ENCODE measurements at regions not wholly inside any gene's neighbourhood (a gene's known extent, or its start where the extent isn't known, plus 50 kb on each side); places are given as distances from the start of the nearest gene placed in this dataset.
A peak's percentile ranks its signal among the peaks of the same experiment; 100 is the strongest.

DNA sequence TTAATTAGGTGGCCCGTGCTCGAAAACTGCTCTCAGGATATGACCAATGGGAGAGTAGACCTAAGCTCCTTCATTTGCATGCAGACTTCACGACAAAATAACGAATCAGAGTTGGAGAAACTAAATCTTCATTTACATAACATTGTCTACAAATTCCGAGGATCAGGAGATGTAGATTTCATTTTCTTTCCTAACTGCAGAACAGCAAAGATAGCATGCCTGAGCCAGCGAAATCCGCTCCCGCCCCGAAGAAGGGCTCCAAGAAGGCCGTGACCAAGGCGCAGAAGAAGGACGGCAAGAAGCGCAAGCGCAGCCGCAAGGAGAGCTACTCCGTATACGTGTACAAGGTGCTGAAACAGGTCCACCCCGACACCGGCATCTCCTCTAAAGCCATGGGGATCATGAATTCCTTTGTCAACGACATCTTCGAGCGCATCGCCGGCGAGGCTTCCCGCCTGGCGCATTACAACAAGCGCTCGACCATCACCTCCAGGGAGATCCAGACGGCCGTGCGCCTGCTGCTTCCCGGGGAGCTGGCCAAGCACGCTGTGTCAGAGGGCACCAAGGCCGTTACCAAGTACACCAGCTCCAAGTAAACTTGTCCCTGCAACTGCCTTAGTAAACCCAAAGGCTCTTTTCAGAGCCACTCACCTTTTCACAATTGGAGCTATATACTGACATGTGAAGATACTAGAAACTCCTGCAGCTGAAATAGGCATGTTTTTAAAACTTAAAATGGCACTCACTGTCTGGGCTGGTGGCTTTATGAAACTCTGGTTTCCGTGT, 96.5 kb downstream of the HFE start:
- H3K4me3 Mint-ChIP-seq, result peak overlapping the region; percentile 87 to 96
- Histone ChIP-seq H3K27me3 (ENCODE audit: insufficient read depth, low read length) (no peaks in the 10 kb centered on the region), H3K79me1 (ENCODE audit: insufficient read depth, low read depth, low read length, poor library complexity, severe bottlenecking) (no peaks in the 10 kb centered on the region), H3K4me2 (ENCODE audit: insufficient read depth, insufficient read length, low read length) (peak overlapping the region; percentile 54), H2BK15ac (ENCODE audit: low read depth, low read length) (no peak overlapping the region), H4K5ac (ENCODE audit: insufficient read length, low read depth, low read length) (no peak overlapping the region), H3K4me1 (ENCODE audit: insufficient read depth, low read length) (peaks cover 6% of the 10 kb centered on the region; the same call in 1 of the 2 replicates), H2AK5ac (ENCODE audit: insufficient read length, low read length) (no peak overlapping the region), H4K91ac (ENCODE audit: insufficient read length, low read depth, low read length) (no peak overlapping the region), H4K20me1 (ENCODE audit: control insufficient read depth, insufficient read depth, insufficient read length) (no peaks in the 10 kb centered on the region), H3K4ac (ENCODE audit: low read depth, low read length) (no peak overlapping the region), H3K18ac (ENCODE audit: insufficient read length, low read depth, low read length) (peak overlapping the region; percentile 88), H3K27ac (ENCODE audit: insufficient read length, low read depth, low read length) (peak overlapping the region; percentile 93), H3K9me3 (ENCODE audit: control insufficient read depth, low read depth, low read length) (no peaks in the 10 kb centered on the region), H3T11ph (ENCODE audit: low read length) (no peak overlapping the region), H3K9ac (ENCODE audit: extremely low read depth, insufficient read length, low read length) (peak overlapping the region; percentile 90), H2AFZ (ENCODE audit: low read length) (no peak overlapping the region), H2BK5ac (ENCODE audit: insufficient read length, low read length) (peak overlapping the region; percentile 4), H3K23me2 (ENCODE audit: insufficient read length, low read depth, low read length, poor library complexity, severe bottlenecking) (peaks cover 11% of the 10 kb centered on the region), H4K8ac (replicated peaks; ENCODE audit: insufficient read length, low read depth, low read length) (no peak overlapping the region), H3K56ac (ENCODE audit: insufficient read length, low read depth, low read length) (no peak overlapping the region), H3K14ac (ENCODE audit: insufficient read depth, low read length) (peak overlapping the region; percentile 79; the same call in 1 of the 2 replicates), H3K79me2 (ENCODE audit: insufficient read depth, low read length) (no peaks in the 10 kb centered on the region), H2BK120ac (ENCODE audit: low read depth, low read length, poor library complexity, severe bottlenecking) (no peak overlapping the region), H2BK20ac (ENCODE audit: low read depth, low read length, poor library complexity, severe bottlenecking) (no peak overlapping the region), H3K23ac (ENCODE audit: insufficient read length, low read depth, low read length) (no peak overlapping the region), H2BK12ac (ENCODE audit: insufficient read length, low read depth, low read length) (no peak overlapping the region)
- no peaks in the 10 kb centered on the region for H3K36me3 Mint-ChIP-seq (ENCODE audit: insufficient read depth in 1 of 3, low read depth in 3 of 3)
- peak overlapping the region; percentile 97 to 100 (median 98) for H3K27ac Mint-ChIP-seq
- peaks cover 44 to 46% of the 10 kb centered on the region in 2 experiments for H3K4me1 Mint-ChIP-seq
- H3K9me3 Mint-ChIP-seq, result peaks cover 0 to 3% of the 10 kb centered on the region in 2 experiments; a peak in 1 of 5 replicates
- TF ChIP-seq, protein P1, sequence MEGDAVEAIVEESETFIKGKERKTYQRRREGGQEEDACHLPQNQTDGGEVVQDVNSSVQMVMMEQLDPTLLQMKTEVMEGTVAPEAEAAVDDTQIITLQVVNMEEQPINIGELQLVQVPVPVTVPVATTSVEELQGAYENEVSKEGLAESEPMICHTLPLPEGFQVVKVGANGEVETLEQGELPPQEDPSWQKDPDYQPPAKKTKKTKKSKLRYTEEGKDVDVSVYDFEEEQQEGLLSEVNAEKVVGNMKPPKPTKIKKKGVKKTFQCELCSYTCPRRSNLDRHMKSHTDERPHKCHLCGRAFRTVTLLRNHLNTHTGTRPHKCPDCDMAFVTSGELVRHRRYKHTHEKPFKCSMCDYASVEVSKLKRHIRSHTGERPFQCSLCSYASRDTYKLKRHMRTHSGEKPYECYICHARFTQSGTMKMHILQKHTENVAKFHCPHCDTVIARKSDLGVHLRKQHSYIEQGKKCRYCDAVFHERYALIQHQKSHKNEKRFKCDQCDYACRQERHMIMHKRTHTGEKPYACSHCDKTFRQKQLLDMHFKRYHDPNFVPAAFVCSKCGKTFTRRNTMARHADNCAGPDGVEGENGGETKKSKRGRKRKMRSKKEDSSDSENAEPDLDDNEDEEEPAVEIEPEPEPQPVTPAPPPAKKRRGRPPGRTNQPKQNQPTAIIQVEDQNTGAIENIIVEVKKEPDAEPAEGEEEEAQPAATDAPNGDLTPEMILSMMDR (conservative IDR thresholded peaks at IDR 0.05), result no peak
- DNase-seq, result peak; percentile 78
- peaks cover 2% of the 10 kb centered on the region; the same call in 1 of the 2 replicates for H3K27me3 Mint-ChIP-seq (ENCODE audit: low read depth)
- no CpG with 5 or more reads among the region's 36 CpGs for WGBS (ENCODE audit: extremely low coverage, insufficient read length, low lambda C conversion rate)

All from H9 (cell line).